Breast epithelium (tissue), 4 donors: ENCODE measurements at regions not wholly inside any gene's neighbourhood (a gene's known extent, or its start where the extent isn't known, plus 50 kb on each side); places are given as distances from the start of the nearest gene placed in this dataset.

Experiments used
- DNase-seq, 2 donors: peaks; one replicate each; pipeline ENCODE4 v3.0.0-alpha.2; 2019; ENCODE audit warnings: low spot score in 2 of 2
- H3K27ac ChIP-seq, 2 donors: fragments of 200-600 bp; sonication (generic) in 1 of 2; one replicate each; pipeline ENCODE4 v1.5.1; 2016 to 2019; ENCODE audit warnings: mild to moderate bottlenecking in 1 of 2
- H3K27me3 ChIP-seq, 2 donors: fragments of 200-600 bp; sonication (generic) in 1 of 2; one replicate each; pipeline versions ENCODE4 v1.5.1 to v1.6.0; 2017 to 2019; ENCODE audit warnings: control low read depth in 1 of 2, mild to moderate bottlenecking in 1 of 2
- H3K36me3 ChIP-seq: fragments of 200-600 bp; one replicate; pipeline ENCODE4 v1.5.1; 2019
- H3K4me1 ChIP-seq, 2 donors: fragments of 200-600 bp; sonication (generic); one replicate each; pipeline ENCODE4 v1.5.1; 2016 to 2019; ENCODE audit warnings: control low read depth in 1 of 2
- H3K4me3 ChIP-seq, 3 donors: fragments of 200-600 bp; sonication (generic); 1 replicate in 2 of 3; 2 replicates in 1 of 3; pipeline ENCODE4 v1.5.1; 2016 to 2019; ENCODE audit warnings: mild to moderate bottlenecking in 3 of 3, moderate library complexity in 2 of 3
- H3K9me3 ChIP-seq, 2 donors: fragments of 200-600 bp; sonication (generic) in 1 of 2; one replicate each; pipeline ENCODE4 v1.5.1; 2016 to 2019; ENCODE audit warnings: control low read depth in 1 of 2
- CTCF ChIP-seq, 3 donors: fragments of 450-650 bp; IDR thresholded peaks; one replicate each; pipeline ENCODE4 v1.5.1; 2016 to 2017; ENCODE audit warnings: antibody characterized with exemption in 3 of 3, mild to moderate bottlenecking in 3 of 3, moderate library complexity in 3 of 3
- POLR2A ChIP-seq: fragments of 450-650 bp; IDR thresholded peaks from one replicate; pipeline ENCODE4 v1.6.1; 2016; ENCODE audit warnings: antibody characterized with exemption, mild to moderate bottlenecking, moderate library complexity
- POLR2AphosphoS5 ChIP-seq, 3 donors: sonication (generic); formaldehyde crosslinking; IDR thresholded peaks; one replicate each; pipeline ENCODE4 v1.6.1; 2017; ENCODE audit warnings: antibody characterized with exemption in 3 of 3
- intact Hi-C: fragments of 100-400 bp; cut with DNase I; formaldehyde crosslinking; loops from one replicate; pipeline ENCODE4 v1.15.1; 2023; ENCODE audit warnings: low total_unique reads

GRCh38 chr3:152192936-152193672, 75.6 kb upstream of the MBNL1 start:
- DNase-seq: no peak
- Histone ChIP-seq H3K27me3 (no peaks in the 10 kb centered on the region), H3K9me3 (no peaks in the 10 kb centered on the region), H3K27ac (no peak overlapping the region), H3K4me1 (no peaks in the 10 kb centered on the region), H3K4me3 (no peak overlapping the region), H3K36me3 (no peaks in the 10 kb centered on the region)
- intact Hi-C loops: no loop called here
- TF ChIP-seq POLR2A (no peak), CTCF (IDR thresholded peaks at IDR 0.05) (no peak), POLR2AphosphoS5 (IDR thresholded peaks at IDR 0.05) (no peak)

GRCh38 chr3:152193673-152194267, 75.0 kb upstream of the MBNL1 start:
- no peak for TF ChIP-seq POLR2A
- TF ChIP-seq POLR2AphosphoS5 (IDR thresholded peaks at IDR 0.05): no peak
- TF ChIP-seq CTCF (IDR thresholded peaks at IDR 0.05): no peak
- no peak for DNase-seq
- no peaks in the 10 kb centered on the region for H3K36me3 ChIP-seq
- H3K4me1 ChIP-seq: no peaks in the 10 kb centered on the region
- H3K27ac ChIP-seq: no peak overlapping the region
- intact Hi-C loops: no loop called here
- no peaks in the 10 kb centered on the region for H3K27me3 ChIP-seq
- H3K4me3 ChIP-seq: peak overlapping the region in 1 of 3 donors; percentile 3
- H3K9me3 ChIP-seq: no peaks in the 10 kb centered on the region

GRCh38 chr3:152195206-152195605, 73.5 kb upstream of the MBNL1 start:
- intact Hi-C loops: no loop called here
- no peaks in the 10 kb centered on the region for H3K4me1 ChIP-seq
- no peaks in the 10 kb centered on the region for H3K9me3 ChIP-seq
- no peak overlapping the region for H3K27ac ChIP-seq
- no peak for DNase-seq
- H3K27me3 ChIP-seq: no peaks in the 10 kb centered on the region
- H3K36me3 ChIP-seq: no peaks in the 10 kb centered on the region
- no peak overlapping the region for H3K4me3 ChIP-seq
- TF ChIP-seq CTCF (IDR thresholded peaks at IDR 0.05): no peak
- TF ChIP-seq POLR2A: no peak
- no peak for TF ChIP-seq POLR2AphosphoS5 (IDR thresholded peaks at IDR 0.05)

DNA sequence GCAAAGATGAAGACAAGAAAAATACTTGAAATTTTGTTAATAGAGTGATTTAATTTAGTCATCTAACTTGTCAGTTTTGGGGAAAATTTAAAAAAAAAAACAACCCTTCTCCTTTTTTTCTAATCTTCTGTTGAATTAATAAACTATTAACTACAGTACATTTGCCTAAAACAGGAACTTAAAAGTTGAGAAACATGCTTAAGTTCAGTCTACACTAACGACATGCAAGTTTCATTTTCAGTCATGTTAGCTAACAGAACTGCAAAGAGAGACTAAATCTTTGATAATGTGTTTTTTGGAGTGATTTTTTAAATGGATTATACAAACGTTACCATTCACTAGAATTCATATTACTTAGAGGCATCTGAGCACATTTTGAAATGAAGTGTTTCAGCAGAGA, 71.9 kb upstream of the MBNL1 start:
- TF ChIP-seq POLR2A (no peak), POLR2AphosphoS5 (IDR thresholded peaks at IDR 0.05) (no peak), CTCF (IDR thresholded peaks at IDR 0.05) (no peak)
- no peak for DNase-seq
- Histone ChIP-seq H3K27ac (no peak overlapping the region), H3K27me3 (no peaks in the 10 kb centered on the region), H3K4me3 (no peak overlapping the region), H3K9me3 (no peaks in the 10 kb centered on the region), H3K4me1 (no peaks in the 10 kb centered on the region), H3K36me3 (no peaks in the 10 kb centered on the region)
- intact Hi-C loops: no loop called here

DNA sequence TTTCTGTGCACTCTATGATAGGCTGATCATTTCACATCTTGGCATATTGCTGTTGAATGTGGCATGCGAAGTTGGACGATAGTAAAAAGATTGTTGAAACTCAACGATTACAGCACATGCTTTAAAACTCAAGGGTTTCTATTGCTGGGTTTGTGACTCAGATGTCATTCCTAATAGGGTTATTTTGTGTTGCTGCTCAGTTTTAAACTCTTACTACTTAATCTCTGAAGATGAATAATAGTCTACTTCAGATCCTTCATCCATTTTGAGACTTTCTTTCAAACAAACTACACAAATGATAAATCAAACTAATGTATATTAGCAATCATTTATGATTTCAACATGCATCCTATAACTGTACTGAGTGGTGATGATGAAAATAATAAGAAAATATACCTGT, 71.3 kb upstream of the MBNL1 start:
- Histone ChIP-seq H3K27me3 (no peaks in the 10 kb centered on the region), H3K36me3 (no peaks in the 10 kb centered on the region), H3K9me3 (no peaks in the 10 kb centered on the region), H3K4me1 (no peaks in the 10 kb centered on the region), H3K27ac (peak overlapping the region in 1 of 2 donors; percentile 5), H3K4me3 (no peak overlapping the region)
- intact Hi-C loops: no loop called here
- no peak for TF ChIP-seq CTCF (IDR thresholded peaks at IDR 0.05)
- TF ChIP-seq POLR2A: no peak
- no peak for TF ChIP-seq POLR2AphosphoS5 (IDR thresholded peaks at IDR 0.05)
- no peak for DNase-seq
